ENCODE measurements at regions not wholly inside any gene's neighbourhood (a gene's known extent, or its start where the extent isn't known, plus 50 kb on each side); places are given as distances from the start of the nearest gene placed in this dataset.

DNA sequence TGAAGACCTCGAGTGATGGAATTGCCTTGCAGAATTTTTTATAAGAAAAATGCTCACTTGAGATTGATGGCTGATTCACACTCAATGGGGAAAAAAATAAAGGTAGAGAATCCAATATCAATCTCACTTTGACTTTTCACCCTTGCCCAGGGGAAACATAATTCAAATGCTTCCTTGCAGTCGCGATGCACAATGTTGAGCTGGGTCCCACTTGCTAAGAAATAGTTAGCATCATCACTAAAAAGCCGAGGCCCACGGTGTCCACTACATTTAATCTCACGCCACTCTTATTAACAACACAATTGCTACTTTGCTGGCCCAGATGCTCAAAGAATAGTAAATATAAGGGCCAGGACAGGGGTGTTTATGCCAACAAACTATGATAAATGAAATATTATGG is 223.4 kb downstream of the SPTSSA start:
- TF ChIP-seq CTCF (IDR thresholded peaks at IDR 0.05) (no peak), POLR2A (IDR thresholded peaks at IDR 0.05) (no peak)
- Histone ChIP-seq H3K9me3 (no peaks in the 10 kb centered on the region), H3K36me3 (no peaks in the 10 kb centered on the region), H3K4me1 (no peaks in the 10 kb centered on the region), H3K27ac (no peak overlapping the region), H3K27me3 (no peaks in the 10 kb centered on the region), H3K4me3 (no peak overlapping the region)
- DNase-seq = no peak

- Histone ChIP-seq H3K4me3 (no peak overlapping the region), H3K27ac (no peak overlapping the region), H3K36me3 (no peaks in the 10 kb centered on the region), H3K27me3 (no peaks in the 10 kb centered on the region), H3K9me3 (no peaks in the 10 kb centered on the region), H3K4me1 (no peaks in the 10 kb centered on the region)
- no peak for DNase-seq
- no peak for TF ChIP-seq POLR2A (IDR thresholded peaks at IDR 0.05)
- no peak for TF ChIP-seq CTCF (IDR thresholded peaks at IDR 0.05)
Observed at GRCh38 chr14:34237677-34238076, 224.4 kb downstream of the SPTSSA start.

- H3K27me3 ChIP-seq = no peaks in the 10 kb centered on the region
- H3K36me3 ChIP-seq = no peaks in the 10 kb centered on the region
- no peaks in the 10 kb centered on the region for H3K4me1 ChIP-seq
- TF ChIP-seq POLR2A (IDR thresholded peaks at IDR 0.05) (no peak), CTCF (IDR thresholded peaks at IDR 0.05) (no peak)
- no peaks in the 10 kb centered on the region for H3K9me3 ChIP-seq
- H3K27ac ChIP-seq = no peak overlapping the region
- no peak for DNase-seq
- no peak overlapping the region for H3K4me3 ChIP-seq
Observed at GRCh38 chr14:34237081-34237480, 225.0 kb downstream of the SPTSSA start.

- Histone ChIP-seq H3K27me3 (no peaks in the 10 kb centered on the region), H3K4me3 (no peak overlapping the region), H3K27ac (peak overlapping the region in 1 of 4 donors; percentile 74), H3K36me3 (no peaks in the 10 kb centered on the region), H3K9me3 (no peaks in the 10 kb centered on the region), H3K4me1 (no peaks in the 10 kb centered on the region)
- no peak for DNase-seq
- TF ChIP-seq POLR2A (IDR thresholded peaks at IDR 0.05) (no peak), CTCF (IDR thresholded peaks at IDR 0.05) (no peak)
Observed at GRCh38 chr14:34235643-34236300, 226.3 kb downstream of the SPTSSA start.

DNA sequence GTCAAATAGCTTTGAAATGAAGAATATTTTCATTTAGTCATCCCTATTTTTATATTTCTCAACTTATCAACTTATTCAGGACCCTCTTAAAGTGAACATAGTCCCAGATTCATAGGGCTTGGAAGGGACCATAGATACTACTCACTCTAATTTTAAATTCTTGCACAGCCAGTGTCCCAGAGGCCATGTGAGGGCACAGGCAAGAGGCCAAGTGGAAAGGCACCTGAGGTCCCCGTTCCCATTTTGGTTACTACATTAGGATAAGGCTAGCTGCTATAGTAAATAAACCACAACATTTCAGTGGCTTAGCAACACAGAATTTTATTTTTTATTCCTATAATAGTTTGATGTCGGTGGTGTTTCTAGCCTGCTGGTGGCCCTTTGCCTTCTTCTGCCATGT is 227.8 kb downstream of the SPTSSA start:
- no peak overlapping the region for H3K4me3 ChIP-seq
- H3K36me3 ChIP-seq = no peaks in the 10 kb centered on the region
- peak overlapping the region in 1 of 4 donors; percentile 74 for H3K27ac ChIP-seq
- TF ChIP-seq CTCF (IDR thresholded peaks at IDR 0.05) (no peak), POLR2A (IDR thresholded peaks at IDR 0.05) (no peak)
- no peak for DNase-seq
- no peaks in the 10 kb centered on the region for H3K9me3 ChIP-seq
- no peaks in the 10 kb centered on the region for H3K27me3 ChIP-seq
- no peaks in the 10 kb centered on the region for H3K4me1 ChIP-seq

GRCh38 chr14:34233619-34234018 is 228.4 kb downstream of the SPTSSA start:
- Histone ChIP-seq H3K27ac (no peak overlapping the region), H3K36me3 (no peaks in the 10 kb centered on the region), H3K9me3 (no peaks in the 10 kb centered on the region), H3K4me1 (no peaks in the 10 kb centered on the region), H3K27me3 (no peaks in the 10 kb centered on the region), H3K4me3 (no peak overlapping the region)
- no peak for TF ChIP-seq CTCF (IDR thresholded peaks at IDR 0.05)
- no peak for TF ChIP-seq POLR2A (IDR thresholded peaks at IDR 0.05)
- no peak for DNase-seq

Data from Peyer's patch (tissue), 4 donors.